Activated B cell treated with CpG ODN at 0.5 μM for 24 hours (primary cell): ENCODE measurements at regions not wholly inside any gene's neighbourhood (a gene's known extent, or its start where the extent isn't known, plus 50 kb on each side); places are given as distances from the start of the nearest gene placed in this dataset.

ENCODE experiments used
- ATAC-seq: fragments of 200-7000 bp; cut with Tn5 transposase; one replicate; pipeline ENCODE4 v1.10.0; 2021; ENCODE audit warnings: low read depth, mild to moderate bottlenecking, moderate library complexity
- CTCF ChIA-PET: fragments of 350-600 bp; sonication (Branson Sonifier 250); formaldehyde crosslinking; loops from one replicate; lab custom pipeline; 2021; ENCODE audit warnings: antibody characterized with exemption; lab: Charles Lee
- POLR2A ChIA-PET: fragments of 350-600 bp; sonication (Branson Sonifier 250); formaldehyde crosslinking; loops from one replicate; lab custom pipeline; 2021; ENCODE audit warnings: antibody characterized with exemption; lab: Charles Lee
- DNase-seq: peaks from one replicate; pipeline ENCODE4 v3.0.0; 2022
- H3K27ac Mint-ChIP-seq: one replicate; pipeline ENCODE4 v1.8.0; 2020; ENCODE audit warnings: mixed read lengths
- H3K27me3 Mint-ChIP-seq: one replicate; pipeline ENCODE4 v1.8.0; 2021; ENCODE audit warnings: mixed read lengths
- H3K36me3 Mint-ChIP-seq: one replicate; pipeline ENCODE4 v1.8.0; 2021; ENCODE audit warnings: low read depth, mixed read lengths
- H3K4me1 Mint-ChIP-seq: one replicate; pipeline ENCODE4 v1.8.0; 2021; ENCODE audit warnings: mixed read lengths
- H3K4me3 Mint-ChIP-seq: one replicate; pipeline ENCODE4 v1.8.0; 2020; ENCODE audit warnings: mild to moderate bottlenecking, mixed read lengths
- H3K9me3 Mint-ChIP-seq: one replicate; pipeline ENCODE4 v1.8.0; 2020; ENCODE audit warnings: mixed read lengths
- CTCF ChIP-seq: fragments of 200-600 bp; IDR thresholded peaks from one replicate; pipeline ENCODE4 v1.8.0; 2022; ENCODE audit warnings: antibody characterized with exemption, mild to moderate bottlenecking
- intact Hi-C: fragments of 100-400 bp; cut with micrococcal nuclease; formaldehyde crosslinking; loops from one replicate; pipeline ENCODE4 v1.15.1; 2024

- H3K27ac Mint-ChIP-seq, result no peak overlapping the region
- TF ChIP-seq CTCF, result no peak
- peaks cover 11% of the 10 kb centered on the region for H3K27me3 Mint-ChIP-seq
- H3K4me1 Mint-ChIP-seq, result no peaks in the 10 kb centered on the region
- H3K36me3 Mint-ChIP-seq, result no peaks in the 10 kb centered on the region
- no peaks in the 10 kb centered on the region for H3K9me3 Mint-ChIP-seq
- DNase-seq, result no peak
- ATAC-seq, result no peak
- intact Hi-C loops, result no loop called here
- CTCF ChIA-PET, result no interaction called here
- H3K4me3 Mint-ChIP-seq, result no peak overlapping the region
- POLR2A ChIA-PET, result no interaction called here
Observed at GRCh38 chr5:68793993-68794392, 299.8 kb upstream of the SLC30A5 start.

- H3K9me3 Mint-ChIP-seq, result no peaks in the 10 kb centered on the region
- DNase-seq, result no peak
- no peaks in the 10 kb centered on the region for H3K4me1 Mint-ChIP-seq
- TF ChIP-seq CTCF, result no peak
- CTCF ChIA-PET, result no interaction called here
- H3K36me3 Mint-ChIP-seq, result no peaks in the 10 kb centered on the region
- H3K27me3 Mint-ChIP-seq, result peaks cover 11% of the 10 kb centered on the region
- H3K4me3 Mint-ChIP-seq, result no peak overlapping the region
- intact Hi-C loops, result no loop called here
- H3K27ac Mint-ChIP-seq, result no peak overlapping the region
- ATAC-seq, result no peak
- POLR2A ChIA-PET, result no interaction called here
Observed at GRCh38 chr5:68795190-68795589, 298.6 kb upstream of the SLC30A5 start.

- ATAC-seq (no peak), DNase-seq (no peak)
- ChIA-PET POLR2A (no interaction called here), CTCF (no interaction called here)
- TF ChIP-seq CTCF, result no peak
- intact Hi-C loops, result no loop called here
- Mint-ChIP-seq H3K27ac (no peak overlapping the region), H3K9me3 (no peaks in the 10 kb centered on the region), H3K27me3 (peaks cover 11% of the 10 kb centered on the region), H3K36me3 (no peaks in the 10 kb centered on the region), H3K4me1 (no peaks in the 10 kb centered on the region), H3K4me3 (no peak overlapping the region)
Observed at GRCh38 chr5:68798877-68799843, 294.7 kb upstream of the SLC30A5 start.

GRCh38 chr5:68802430-68802829 lies 291.4 kb upstream of the SLC30A5 start:
- no peaks in the 10 kb centered on the region for H3K4me1 Mint-ChIP-seq
- intact Hi-C loops, result no loop called here
- H3K4me3 Mint-ChIP-seq, result no peak overlapping the region
- no peaks in the 10 kb centered on the region for H3K36me3 Mint-ChIP-seq
- ChIA-PET POLR2A (no interaction called here), CTCF (no interaction called here)
- DNase-seq (no peak), ATAC-seq (no peak)
- no peak for TF ChIP-seq CTCF
- peaks cover 5% of the 10 kb centered on the region for H3K9me3 Mint-ChIP-seq
- H3K27ac Mint-ChIP-seq, result no peak overlapping the region
- peaks cover 2% of the 10 kb centered on the region for H3K27me3 Mint-ChIP-seq

- POLR2A ChIA-PET, result no interaction called here
- Mint-ChIP-seq H3K4me3 (no peak overlapping the region), H3K9me3 (peaks cover 5% of the 10 kb centered on the region), H3K27ac (no peak overlapping the region), H3K27me3 (peaks cover 2% of the 10 kb centered on the region), H3K36me3 (no peaks in the 10 kb centered on the region), H3K4me1 (no peaks in the 10 kb centered on the region)
- DNase-seq (no peak), ATAC-seq (no peak)
- no peak for TF ChIP-seq CTCF
- CTCF ChIA-PET, result no interaction called here
- intact Hi-C loops, result no loop called here
Observed at GRCh38 chr5:68803881-68804319, 289.9 kb upstream of the SLC30A5 start.
